HEK293T (cell line): ENCODE measurements at regions not wholly inside any gene's neighbourhood (a gene's known extent, or its start where the extent isn't known, plus 50 kb on each side); places are given as distances from the start of the nearest gene placed in this dataset.

Experiments
- BHLHE40 ChIP-seq: fragments of 450-650 bp; IDR thresholded peaks from 2 replicates; pipeline ENCODE4 v1.6.1; 2016; ENCODE audit warnings: mild to moderate bottlenecking, moderate library complexity, borderline replicate concordance
- FOXM1 ChIP-seq: fragments of 450-650 bp; IDR thresholded peaks from 2 replicates; pipeline ENCODE4 v1.6.1; 2017; ENCODE audit warnings: mild to moderate bottlenecking, borderline replicate concordance
- SUZ12 ChIP-seq: fragments of 450-650 bp; IDR thresholded peaks from 2 replicates; pipeline ENCODE4 v1.6.1; 2016; ENCODE audit warnings: mild to moderate bottlenecking
- TARDBP ChIP-seq: fragments of 450-650 bp; IDR thresholded peaks from 2 replicates; pipeline ENCODE4 v1.6.1; 2016

- TF ChIP-seq BHLHE40: no peak
- no peak for TF ChIP-seq SUZ12
- TF ChIP-seq FOXM1: no peak
- TF ChIP-seq TARDBP: no peak
Observed at GRCh38 chr4:14193601-14194000, 566.1 kb upstream of the BOD1L1 start.
